WTC11 (cell line): ENCODE measurements at regions not wholly inside any gene's neighbourhood (a gene's known extent, or its start where the extent isn't known, plus 50 kb on each side); places are given as distances from the start of the nearest gene placed in this dataset.

Experiments
- ATAC-seq: fragments of 200-7000 bp; cut with Tn5 transposase; 2 replicates; pipeline ENCODE4 v1.10.0; 2021; ENCODE audit warnings: mild to moderate bottlenecking, moderate library complexity
- CTCF ChIA-PET: fragments of 300-600 bp; sonication (Branson Sonifier 250); formaldehyde crosslinking; loops from one replicate; lab custom pipeline; 2021; ENCODE audit warnings: antibody characterized with exemption; lab: Charles Lee
- POLR2A ChIA-PET: fragments of 350-600 bp; sonication (Branson Sonifier 250); formaldehyde crosslinking; loops from one replicate; lab custom pipeline; 2021; ENCODE audit warnings: antibody characterized with exemption; lab: Charles Lee
- DNase-seq: peaks from one replicate; pipeline ENCODE4 v3.0.0; 2021; ENCODE audit warnings: low spot score
- H3K27ac Mint-ChIP-seq: 2 replicates; pipeline ENCODE4 v1.8.0; 2021; ENCODE audit warnings: mixed read lengths
- H3K27me3 Mint-ChIP-seq: 2 replicates; pipeline ENCODE4 v1.8.0; 2021; ENCODE audit warnings: low read depth, mild to moderate bottlenecking, moderate library complexity, mixed read lengths
- H3K36me3 Mint-ChIP-seq: 2 replicates; pipeline ENCODE4 v1.8.0; 2021; ENCODE audit warnings: mixed read lengths
- H3K4me1 Mint-ChIP-seq: 2 replicates; pipeline ENCODE4 v1.8.0; 2022; ENCODE audit warnings: mixed read lengths
- H3K4me3 Mint-ChIP-seq: 2 replicates; pipeline ENCODE4 v1.8.0; 2021; ENCODE audit warnings: mild to moderate bottlenecking, moderate library complexity, mixed read lengths
- H3K9me3 Mint-ChIP-seq: 2 replicates; pipeline ENCODE4 v1.8.0; 2021; ENCODE audit warnings: mixed read lengths
- CBFB ChIP-seq: sonication (generic); formaldehyde crosslinking; IDR thresholded peaks from 2 replicates; pipeline ENCODE4 v1.8.1; 2022; ENCODE audit warnings: mild to moderate bottlenecking, low read depth, missing genetic modification reagents
- CREM ChIP-seq: sonication (generic); formaldehyde crosslinking; IDR thresholded peaks from 2 replicates; pipeline ENCODE4 v1.8.1; 2022; ENCODE audit warnings: mild to moderate bottlenecking, missing genetic modification reagents, moderate library complexity
- EMX1 ChIP-seq: fragments of 250-450 bp; sonication (Bioruptor Pico); IDR thresholded peaks from 2 replicates; pipeline ENCODE4 v1.8.0; 2021; ENCODE audit warnings: mild to moderate bottlenecking
- FOXK1 ChIP-seq: sonication (generic); formaldehyde crosslinking; IDR thresholded peaks from 2 replicates; pipeline ENCODE4 v1.8.0; 2022; ENCODE audit warnings: mild to moderate bottlenecking, moderate library complexity, missing genetic modification reagents
- GRHL2 ChIP-seq: fragments of 250-450 bp; sonication (Bioruptor Pico); IDR thresholded peaks from 2 replicates; pipeline ENCODE4 v1.8.0; 2022; ENCODE audit warnings: mild to moderate bottlenecking, moderate library complexity; ENCODE audit not compliant: insufficient replicate concordance, severe bottlenecking
- HMGA2 ChIP-seq: fragments of 250-450 bp; sonication (Bioruptor Pico); IDR thresholded peaks from 2 replicates; pipeline ENCODE4 v1.4.0; 2021; ENCODE audit warnings: mild to moderate bottlenecking, moderate library complexity
- JAZF1 ChIP-seq: fragments of 250-450 bp; sonication (Bioruptor Pico); IDR thresholded peaks from 2 replicates; pipeline ENCODE4 v1.9.0; 2021; ENCODE audit warnings: moderate library complexity, mild to moderate bottlenecking, inconsistent platforms
- RELA ChIP-seq: sonication (generic); formaldehyde crosslinking; IDR thresholded peaks from 2 replicates; pipeline ENCODE4 v1.8.1; 2022; ENCODE audit warnings: missing genetic modification reagents, mild to moderate bottlenecking, borderline replicate concordance
- TEAD1 ChIP-seq: sonication (generic); formaldehyde crosslinking; IDR thresholded peaks from 2 replicates; pipeline ENCODE4 v1.8.0; 2022; ENCODE audit warnings: mild to moderate bottlenecking, missing genetic modification reagents
- TEAD4 ChIP-seq: sonication (generic); formaldehyde crosslinking; IDR thresholded peaks from 2 replicates; pipeline ENCODE4 v1.8.0; 2022; ENCODE audit warnings: mild to moderate bottlenecking, missing genetic modification reagents
- TP53 ChIP-seq: sonication (generic); formaldehyde crosslinking; IDR thresholded peaks from 2 replicates; pipeline ENCODE4 v1.8.1; 2023; ENCODE audit warnings: mild to moderate bottlenecking, missing genetic modification reagents
- ZNF121 ChIP-seq: sonication (generic); formaldehyde crosslinking; IDR thresholded peaks from 2 replicates; pipeline ENCODE4 v1.8.0; 2023; ENCODE audit warnings: missing genetic modification reagents
- ZNF263 ChIP-seq: sonication (generic); formaldehyde crosslinking; IDR thresholded peaks from 2 replicates; pipeline ENCODE4 v1.8.1; 2022; ENCODE audit warnings: low read depth, mild to moderate bottlenecking, moderate library complexity, missing genetic modification reagents
- ZNF317 ChIP-seq: sonication (generic); formaldehyde crosslinking; IDR thresholded peaks from 2 replicates; pipeline ENCODE4 v1.8.1; 2023; ENCODE audit warnings: low read depth, mild to moderate bottlenecking, moderate library complexity, missing genetic modification reagents, borderline replicate concordance
- ZNF416 ChIP-seq: fragments of 250-450 bp; sonication (Bioruptor Pico); IDR thresholded peaks from 2 replicates; pipeline ENCODE4 v1.9.0; 2021; ENCODE audit warnings: mild to moderate bottlenecking, inconsistent platforms
- TF ChIP-seq, protein P1 (sequence below): sonication (generic); formaldehyde crosslinking; IDR thresholded peaks from 2 replicates; pipeline ENCODE4 v1.8.1; 2022; ENCODE audit warnings: low read depth, mild to moderate bottlenecking, moderate library complexity, missing genetic modification reagents, borderline replicate concordance
- TF ChIP-seq, protein P2 (sequence below): fragments of 200-600 bp; IDR thresholded peaks from 2 replicates; pipeline ENCODE4 v1.8.0; 2022; ENCODE audit warnings: antibody characterized with exemption
- TF ChIP-seq, protein P3 (sequence below): sonication (generic); formaldehyde crosslinking; IDR thresholded peaks from 2 replicates; pipeline ENCODE4 v1.8.1; 2022; ENCODE audit warnings: mild to moderate bottlenecking, missing genetic modification reagents, moderate library complexity, borderline replicate concordance
- TF ChIP-seq, protein P4 (sequence below): sonication (generic); formaldehyde crosslinking; IDR thresholded peaks from 2 replicates; pipeline ENCODE4 v1.8.1; 2022; ENCODE audit warnings: mild to moderate bottlenecking, moderate library complexity, missing genetic modification reagents
- TF ChIP-seq, protein P5 (sequence below): sonication (generic); formaldehyde crosslinking; IDR thresholded peaks from 2 replicates; pipeline ENCODE4 v1.8.0; 2022; ENCODE audit warnings: mild to moderate bottlenecking, missing genetic modification reagents
- TF ChIP-seq, protein P6 (sequence below): sonication (generic); formaldehyde crosslinking; IDR thresholded peaks from 2 replicates; pipeline ENCODE4 v1.8.1; 2023; ENCODE audit warnings: mild to moderate bottlenecking, missing genetic modification reagents, moderate library complexity
- TF ChIP-seq, protein P7 (sequence below): fragments of 250-450 bp; sonication (Bioruptor Pico); IDR thresholded peaks from 2 replicates; pipeline ENCODE4 v1.8.0; 2021; ENCODE audit warnings: mild to moderate bottlenecking
- TF ChIP-seq, protein P8 (sequence below): fragments of 250-450 bp; sonication (Bioruptor Pico); IDR thresholded peaks from 2 replicates; pipeline ENCODE4 v1.9.0; 2021; ENCODE audit warnings: mild to moderate bottlenecking, borderline replicate concordance

DNA sequence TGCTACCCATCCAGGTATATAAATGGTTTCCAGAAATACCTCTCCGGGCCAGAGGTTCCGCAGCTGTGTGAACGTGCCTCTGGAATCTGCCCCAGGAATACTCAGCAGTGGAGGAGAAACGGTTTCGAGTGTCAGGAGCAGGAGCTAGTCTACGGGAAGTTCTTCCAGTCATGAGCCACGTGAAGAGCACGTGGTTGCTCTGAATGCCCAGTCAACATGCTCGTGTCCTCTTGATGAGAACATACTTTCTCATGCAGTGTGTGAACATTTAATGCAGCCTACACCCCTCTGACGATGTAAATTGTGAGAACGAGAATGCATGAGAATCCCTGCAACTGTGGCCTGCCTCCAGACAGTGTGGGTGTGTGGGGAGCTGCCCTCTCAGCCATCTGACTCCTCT lies 277.0 kb upstream of the SHH start:
- no peaks in the 10 kb centered on the region for H3K27me3 Mint-ChIP-seq
- peaks cover 24% of the 10 kb centered on the region for H3K36me3 Mint-ChIP-seq
- ChIA-PET POLR2A (no interaction called here), CTCF (no interaction called here)
- H3K4me3 Mint-ChIP-seq: no peak overlapping the region
- H3K4me1 Mint-ChIP-seq: peaks cover 3% of the 10 kb centered on the region
- H3K9me3 Mint-ChIP-seq: peaks cover 66% of the 10 kb centered on the region
- no peak for TF ChIP-seq EMX1 (CRISPR knock-in tag)
- TF ChIP-seq, protein P1, sequence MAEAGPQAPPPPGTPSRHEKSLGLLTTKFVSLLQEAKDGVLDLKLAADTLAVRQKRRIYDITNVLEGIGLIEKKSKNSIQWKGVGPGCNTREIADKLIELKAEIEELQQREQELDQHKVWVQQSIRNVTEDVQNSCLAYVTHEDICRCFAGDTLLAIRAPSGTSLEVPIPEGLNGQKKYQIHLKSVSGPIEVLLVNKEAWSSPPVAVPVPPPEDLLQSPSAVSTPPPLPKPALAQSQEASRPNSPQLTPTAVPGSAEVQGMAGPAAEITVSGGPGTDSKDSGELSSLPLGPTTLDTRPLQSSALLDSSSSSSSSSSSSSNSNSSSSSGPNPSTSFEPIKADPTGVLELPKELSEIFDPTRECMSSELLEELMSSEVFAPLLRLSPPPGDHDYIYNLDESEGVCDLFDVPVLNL (CRISPR knock-in tag): no peak
- no peak for TF ChIP-seq CBFB (CRISPR knock-in tag)
- TF ChIP-seq RELA (CRISPR knock-in tag): no peak
- TF ChIP-seq TP53: no peak
- TF ChIP-seq TEAD4 (CRISPR knock-in tag): no peak
- TF ChIP-seq, protein P2, sequence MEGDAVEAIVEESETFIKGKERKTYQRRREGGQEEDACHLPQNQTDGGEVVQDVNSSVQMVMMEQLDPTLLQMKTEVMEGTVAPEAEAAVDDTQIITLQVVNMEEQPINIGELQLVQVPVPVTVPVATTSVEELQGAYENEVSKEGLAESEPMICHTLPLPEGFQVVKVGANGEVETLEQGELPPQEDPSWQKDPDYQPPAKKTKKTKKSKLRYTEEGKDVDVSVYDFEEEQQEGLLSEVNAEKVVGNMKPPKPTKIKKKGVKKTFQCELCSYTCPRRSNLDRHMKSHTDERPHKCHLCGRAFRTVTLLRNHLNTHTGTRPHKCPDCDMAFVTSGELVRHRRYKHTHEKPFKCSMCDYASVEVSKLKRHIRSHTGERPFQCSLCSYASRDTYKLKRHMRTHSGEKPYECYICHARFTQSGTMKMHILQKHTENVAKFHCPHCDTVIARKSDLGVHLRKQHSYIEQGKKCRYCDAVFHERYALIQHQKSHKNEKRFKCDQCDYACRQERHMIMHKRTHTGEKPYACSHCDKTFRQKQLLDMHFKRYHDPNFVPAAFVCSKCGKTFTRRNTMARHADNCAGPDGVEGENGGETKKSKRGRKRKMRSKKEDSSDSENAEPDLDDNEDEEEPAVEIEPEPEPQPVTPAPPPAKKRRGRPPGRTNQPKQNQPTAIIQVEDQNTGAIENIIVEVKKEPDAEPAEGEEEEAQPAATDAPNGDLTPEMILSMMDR: no peak
- TF ChIP-seq, protein P3, sequence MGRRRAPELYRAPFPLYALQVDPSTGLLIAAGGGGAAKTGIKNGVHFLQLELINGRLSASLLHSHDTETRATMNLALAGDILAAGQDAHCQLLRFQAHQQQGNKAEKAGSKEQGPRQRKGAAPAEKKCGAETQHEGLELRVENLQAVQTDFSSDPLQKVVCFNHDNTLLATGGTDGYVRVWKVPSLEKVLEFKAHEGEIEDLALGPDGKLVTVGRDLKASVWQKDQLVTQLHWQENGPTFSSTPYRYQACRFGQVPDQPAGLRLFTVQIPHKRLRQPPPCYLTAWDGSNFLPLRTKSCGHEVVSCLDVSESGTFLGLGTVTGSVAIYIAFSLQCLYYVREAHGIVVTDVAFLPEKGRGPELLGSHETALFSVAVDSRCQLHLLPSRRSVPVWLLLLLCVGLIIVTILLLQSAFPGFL (CRISPR knock-in tag): no peak
- TF ChIP-seq ZNF416 (CRISPR knock-in tag): no peak
- TF ChIP-seq ZNF263: no peak
- TF ChIP-seq ZNF121 (CRISPR knock-in tag): no peak
- TF ChIP-seq, protein P4, sequence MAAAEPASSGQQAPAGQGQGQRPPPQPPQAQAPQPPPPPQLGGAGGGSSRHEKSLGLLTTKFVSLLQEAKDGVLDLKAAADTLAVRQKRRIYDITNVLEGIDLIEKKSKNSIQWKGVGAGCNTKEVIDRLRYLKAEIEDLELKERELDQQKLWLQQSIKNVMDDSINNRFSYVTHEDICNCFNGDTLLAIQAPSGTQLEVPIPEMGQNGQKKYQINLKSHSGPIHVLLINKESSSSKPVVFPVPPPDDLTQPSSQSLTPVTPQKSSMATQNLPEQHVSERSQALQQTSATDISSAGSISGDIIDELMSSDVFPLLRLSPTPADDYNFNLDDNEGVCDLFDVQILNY (CRISPR knock-in tag): no peak
- no peak for TF ChIP-seq TEAD1 (CRISPR knock-in tag)
- TF ChIP-seq GRHL2 (CRISPR knock-in tag): no peak
- no peak for TF ChIP-seq JAZF1 (CRISPR knock-in tag)
- TF ChIP-seq ZNF317 (CRISPR knock-in tag): no peak
- TF ChIP-seq CREM (CRISPR knock-in tag): no peak
- TF ChIP-seq, protein P5, sequence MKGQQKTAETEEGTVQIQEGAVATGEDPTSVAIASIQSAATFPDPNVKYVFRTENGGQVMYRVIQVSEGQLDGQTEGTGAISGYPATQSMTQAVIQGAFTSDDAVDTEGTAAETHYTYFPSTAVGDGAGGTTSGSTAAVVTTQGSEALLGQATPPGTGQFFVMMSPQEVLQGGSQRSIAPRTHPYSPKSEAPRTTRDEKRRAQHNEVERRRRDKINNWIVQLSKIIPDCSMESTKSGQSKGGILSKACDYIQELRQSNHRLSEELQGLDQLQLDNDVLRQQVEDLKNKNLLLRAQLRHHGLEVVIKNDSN (CRISPR knock-in tag): no peak
- DNase-seq (no peak), ATAC-seq (no peak)
- H3K27ac Mint-ChIP-seq: no peak overlapping the region

DNA sequence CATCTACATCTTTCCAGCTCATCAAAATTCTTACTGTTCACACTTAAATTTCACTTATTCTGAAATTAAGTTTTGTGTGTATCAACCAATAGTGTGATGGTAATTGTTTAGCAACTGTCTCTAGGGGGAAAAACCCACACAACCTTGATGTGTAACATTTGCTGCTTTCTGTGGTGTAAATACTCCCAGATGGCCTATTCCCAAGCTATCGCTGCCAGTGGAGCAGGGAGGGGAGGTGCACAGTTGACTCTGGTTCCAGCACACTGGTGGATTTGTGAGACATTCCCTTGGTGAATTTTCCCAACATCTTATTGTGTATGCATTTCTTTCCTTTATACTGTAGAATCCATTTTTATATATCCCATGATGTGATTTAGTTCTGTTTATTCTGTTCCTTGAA lies 275.9 kb upstream of the SHH start:
- no peak overlapping the region for H3K27ac Mint-ChIP-seq
- H3K27me3 Mint-ChIP-seq: no peaks in the 10 kb centered on the region
- ATAC-seq (no peak), DNase-seq (no peak)
- peaks cover 3% of the 10 kb centered on the region for H3K4me1 Mint-ChIP-seq
- peaks cover 55% of the 10 kb centered on the region for H3K9me3 Mint-ChIP-seq
- no peak overlapping the region for H3K4me3 Mint-ChIP-seq
- ChIA-PET POLR2A (no interaction called here), CTCF (no interaction called here)
- H3K36me3 Mint-ChIP-seq: peaks cover 15% of the 10 kb centered on the region
- TF ChIP-seq, protein P6, sequence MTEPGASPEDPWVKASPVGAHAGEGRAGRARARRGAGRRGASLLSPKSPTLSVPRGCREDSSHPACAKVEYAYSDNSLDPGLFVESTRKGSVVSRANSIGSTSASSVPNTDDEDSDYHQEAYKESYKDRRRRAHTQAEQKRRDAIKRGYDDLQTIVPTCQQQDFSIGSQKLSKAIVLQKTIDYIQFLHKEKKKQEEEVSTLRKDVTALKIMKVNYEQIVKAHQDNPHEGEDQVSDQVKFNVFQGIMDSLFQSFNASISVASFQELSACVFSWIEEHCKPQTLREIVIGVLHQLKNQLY (CRISPR knock-in tag): no peak
- no peak for TF ChIP-seq ZNF317 (CRISPR knock-in tag)
- TF ChIP-seq, protein P7, sequence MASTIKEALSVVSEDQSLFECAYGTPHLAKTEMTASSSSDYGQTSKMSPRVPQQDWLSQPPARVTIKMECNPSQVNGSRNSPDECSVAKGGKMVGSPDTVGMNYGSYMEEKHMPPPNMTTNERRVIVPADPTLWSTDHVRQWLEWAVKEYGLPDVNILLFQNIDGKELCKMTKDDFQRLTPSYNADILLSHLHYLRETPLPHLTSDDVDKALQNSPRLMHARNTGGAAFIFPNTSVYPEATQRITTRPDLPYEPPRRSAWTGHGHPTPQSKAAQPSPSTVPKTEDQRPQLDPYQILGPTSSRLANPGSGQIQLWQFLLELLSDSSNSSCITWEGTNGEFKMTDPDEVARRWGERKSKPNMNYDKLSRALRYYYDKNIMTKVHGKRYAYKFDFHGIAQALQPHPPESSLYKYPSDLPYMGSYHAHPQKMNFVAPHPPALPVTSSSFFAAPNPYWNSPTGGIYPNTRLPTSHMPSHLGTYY (CRISPR knock-in tag): no peak
- TF ChIP-seq RELA (CRISPR knock-in tag): no peak
- no peak for TF ChIP-seq HMGA2
- TF ChIP-seq, protein P8, sequence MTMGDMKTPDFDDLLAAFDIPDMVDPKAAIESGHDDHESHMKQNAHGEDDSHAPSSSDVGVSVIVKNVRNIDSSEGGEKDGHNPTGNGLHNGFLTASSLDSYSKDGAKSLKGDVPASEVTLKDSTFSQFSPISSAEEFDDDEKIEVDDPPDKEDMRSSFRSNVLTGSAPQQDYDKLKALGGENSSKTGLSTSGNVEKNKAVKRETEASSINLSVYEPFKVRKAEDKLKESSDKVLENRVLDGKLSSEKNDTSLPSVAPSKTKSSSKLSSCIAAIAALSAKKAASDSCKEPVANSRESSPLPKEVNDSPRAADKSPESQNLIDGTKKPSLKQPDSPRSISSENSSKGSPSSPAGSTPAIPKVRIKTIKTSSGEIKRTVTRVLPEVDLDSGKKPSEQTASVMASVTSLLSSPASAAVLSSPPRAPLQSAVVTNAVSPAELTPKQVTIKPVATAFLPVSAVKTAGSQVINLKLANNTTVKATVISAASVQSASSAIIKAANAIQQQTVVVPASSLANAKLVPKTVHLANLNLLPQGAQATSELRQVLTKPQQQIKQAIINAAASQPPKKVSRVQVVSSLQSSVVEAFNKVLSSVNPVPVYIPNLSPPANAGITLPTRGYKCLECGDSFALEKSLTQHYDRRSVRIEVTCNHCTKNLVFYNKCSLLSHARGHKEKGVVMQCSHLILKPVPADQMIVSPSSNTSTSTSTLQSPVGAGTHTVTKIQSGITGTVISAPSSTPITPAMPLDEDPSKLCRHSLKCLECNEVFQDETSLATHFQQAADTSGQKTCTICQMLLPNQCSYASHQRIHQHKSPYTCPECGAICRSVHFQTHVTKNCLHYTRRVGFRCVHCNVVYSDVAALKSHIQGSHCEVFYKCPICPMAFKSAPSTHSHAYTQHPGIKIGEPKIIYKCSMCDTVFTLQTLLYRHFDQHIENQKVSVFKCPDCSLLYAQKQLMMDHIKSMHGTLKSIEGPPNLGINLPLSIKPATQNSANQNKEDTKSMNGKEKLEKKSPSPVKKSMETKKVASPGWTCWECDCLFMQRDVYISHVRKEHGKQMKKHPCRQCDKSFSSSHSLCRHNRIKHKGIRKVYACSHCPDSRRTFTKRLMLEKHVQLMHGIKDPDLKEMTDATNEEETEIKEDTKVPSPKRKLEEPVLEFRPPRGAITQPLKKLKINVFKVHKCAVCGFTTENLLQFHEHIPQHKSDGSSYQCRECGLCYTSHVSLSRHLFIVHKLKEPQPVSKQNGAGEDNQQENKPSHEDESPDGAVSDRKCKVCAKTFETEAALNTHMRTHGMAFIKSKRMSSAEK (CRISPR knock-in tag): no peak
- TF ChIP-seq FOXK1 (CRISPR knock-in tag): no peak
